ENCODE measurements at regions not wholly inside any gene's neighbourhood (a gene's known extent, or its start where the extent isn't known, plus 50 kb on each side); places are given as distances from the start of the nearest gene placed in this dataset.
A peak's percentile ranks its signal among the peaks of the same experiment; 100 is the strongest.

- DNase-seq (ENCODE audit: low read depth, low spot score) (no peak), ATAC-seq (no peak)
- H3K27me3 ChIP-seq (ENCODE audit: control insufficient read depth, insufficient read depth, low read length): no peaks in the 10 kb centered on the region
- H3K27ac ChIP-seq (ENCODE audit: low read length): no peak overlapping the region
- H3K4me1 ChIP-seq (ENCODE audit: control insufficient read depth, insufficient read depth, low read length): no peaks in the 10 kb centered on the region
- in situ Hi-C loops (cut with HindIII; ENCODE audit: low pct_unique_long_range_greater_than_20kb, low sequenced_read_pairs): no loop called here
- intact Hi-C loops (cut with micrococcal nuclease; ENCODE audit: unreplicated experiment): no loop called here
- TF ChIP-seq CTCF (IDR thresholded peaks at IDR 0.05): no peak
- no peak for TF ChIP-seq REST (IDR thresholded peaks at IDR 0.05; ENCODE audit: insufficient read depth in 1 of 2, low read depth in 2 of 2, low read length in 1 of 2)
- no peak for TF ChIP-seq SIN3A (IDR thresholded peaks at IDR 0.05; ENCODE audit: borderline replicate concordance, insufficient read depth, low read depth, low read length)
- no peak for TF ChIP-seq POLR2AphosphoS5 (IDR thresholded peaks at IDR 0.05; ENCODE audit: low read depth, low read length)
- no peak for TF ChIP-seq TCF7L2 (IDR thresholded peaks at IDR 0.05; ENCODE audit: low read depth, low read length)
- no peaks in the 10 kb centered on the region for H3K9me3 ChIP-seq (ENCODE audit: control insufficient read depth, insufficient read depth, low read depth, low read length)
- no peaks in the 10 kb centered on the region for H3K36me3 ChIP-seq (ENCODE audit: control insufficient read depth, insufficient read depth, low read length)
- H3K4me3 ChIP-seq (ENCODE audit: low read depth in 2 of 2, low read length in 2 of 2): no peak overlapping the region
- ChIA-PET CTCF (no interaction called here), POLR2A (no interaction called here)
- no TSS peak for BruUV-seq (replicated peaks)
Observed at GRCh38 chr10:88127766-88128165, 264.3 kb downstream of the PTEN start.

GRCh38 chr10:88129013-88129412, 265.6 kb downstream of the PTEN start:
- ATAC-seq (no peak), DNase-seq (ENCODE audit: low read depth, low spot score) (no peak)
- TF ChIP-seq TCF7L2 (IDR thresholded peaks at IDR 0.05; ENCODE audit: low read depth, low read length): no peak
- no peak for TF ChIP-seq POLR2AphosphoS5 (IDR thresholded peaks at IDR 0.05; ENCODE audit: low read depth, low read length)
- H3K4me1 ChIP-seq (ENCODE audit: control insufficient read depth, insufficient read depth, low read length): no peaks in the 10 kb centered on the region
- intact Hi-C loops (cut with micrococcal nuclease; ENCODE audit: unreplicated experiment) (no loop called here), in situ Hi-C loops (cut with HindIII; ENCODE audit: low pct_unique_long_range_greater_than_20kb, low sequenced_read_pairs) (no loop called here)
- H3K4me3 ChIP-seq (ENCODE audit: low read depth in 2 of 2, low read length in 2 of 2): no peak overlapping the region
- no peak overlapping the region for H3K27ac ChIP-seq (ENCODE audit: low read length)
- no TSS peak for BruUV-seq (replicated peaks)
- no peaks in the 10 kb centered on the region for H3K9me3 ChIP-seq (ENCODE audit: control insufficient read depth, insufficient read depth, low read depth, low read length)
- ChIA-PET POLR2A (no interaction called here), CTCF (no interaction called here)
- no peaks in the 10 kb centered on the region for H3K36me3 ChIP-seq (ENCODE audit: control insufficient read depth, insufficient read depth, low read length)
- H3K27me3 ChIP-seq (ENCODE audit: control insufficient read depth, insufficient read depth, low read length): no peaks in the 10 kb centered on the region

- no peaks in the 10 kb centered on the region for H3K27me3 ChIP-seq (ENCODE audit: control insufficient read depth, insufficient read depth, low read length)
- ChIA-PET POLR2A (no interaction called here), CTCF (no interaction called here)
- 0 out of 2 replicates have a peak overlapping the region, but pooled peaks have one; percentile 37 for H3K27ac ChIP-seq (ENCODE audit: low read length)
- H3K36me3 ChIP-seq (ENCODE audit: control insufficient read depth, insufficient read depth, low read length): no peaks in the 10 kb centered on the region
- H3K4me3 ChIP-seq (ENCODE audit: low read depth in 2 of 2, low read length in 2 of 2): no peak overlapping the region
- no peaks in the 10 kb centered on the region for H3K4me1 ChIP-seq (ENCODE audit: control insufficient read depth, insufficient read depth, low read length)
- in situ Hi-C loops (cut with HindIII; ENCODE audit: low pct_unique_long_range_greater_than_20kb, low sequenced_read_pairs): no loop called here
- TF ChIP-seq POLR2AphosphoS5 (IDR thresholded peaks at IDR 0.05; ENCODE audit: low read depth, low read length): no peak
- no peak for TF ChIP-seq CTCF (IDR thresholded peaks at IDR 0.05)
- no peak for TF ChIP-seq SIN3A (IDR thresholded peaks at IDR 0.05; ENCODE audit: borderline replicate concordance, insufficient read depth, low read depth, low read length)
- DNase-seq (ENCODE audit: low read depth, low spot score): no peak
- H3K9me3 ChIP-seq (ENCODE audit: control insufficient read depth, insufficient read depth, low read depth, low read length): no peaks in the 10 kb centered on the region
- intact Hi-C loops (cut with micrococcal nuclease; ENCODE audit: unreplicated experiment): no loop called here
- no TSS peak for BruUV-seq (replicated peaks)
- no peak for ATAC-seq
Observed at GRCh38 chr10:88130912-88131311, 267.5 kb downstream of the PTEN start.

All from Panc1 (cell line).